ENCODE measurements at regions not wholly inside any gene's neighbourhood (a gene's known extent, or its start where the extent isn't known, plus 50 kb on each side); places are given as distances from the start of the nearest gene placed in this dataset.

DNA sequence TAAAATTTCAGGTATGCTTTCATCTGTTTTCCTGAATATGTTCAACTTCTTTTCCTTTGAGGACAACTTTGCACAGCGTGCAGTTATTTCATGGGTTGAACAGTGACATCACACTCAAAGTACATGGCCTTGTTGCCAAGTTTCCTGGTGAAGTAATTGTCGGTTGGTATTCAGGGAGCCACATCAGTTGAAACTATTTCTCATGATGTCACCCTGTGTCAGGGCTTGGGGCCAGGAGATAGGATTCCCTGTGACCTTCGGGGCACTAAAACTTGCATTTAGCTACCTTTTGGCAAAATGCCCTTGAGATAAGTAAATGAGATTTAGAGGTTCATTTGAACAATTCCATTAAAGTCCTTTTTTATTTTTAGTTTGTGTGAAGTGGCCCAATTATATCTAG, 383.9 kb downstream of the SH3GL2 start:
- TF ChIP-seq, protein P1, sequence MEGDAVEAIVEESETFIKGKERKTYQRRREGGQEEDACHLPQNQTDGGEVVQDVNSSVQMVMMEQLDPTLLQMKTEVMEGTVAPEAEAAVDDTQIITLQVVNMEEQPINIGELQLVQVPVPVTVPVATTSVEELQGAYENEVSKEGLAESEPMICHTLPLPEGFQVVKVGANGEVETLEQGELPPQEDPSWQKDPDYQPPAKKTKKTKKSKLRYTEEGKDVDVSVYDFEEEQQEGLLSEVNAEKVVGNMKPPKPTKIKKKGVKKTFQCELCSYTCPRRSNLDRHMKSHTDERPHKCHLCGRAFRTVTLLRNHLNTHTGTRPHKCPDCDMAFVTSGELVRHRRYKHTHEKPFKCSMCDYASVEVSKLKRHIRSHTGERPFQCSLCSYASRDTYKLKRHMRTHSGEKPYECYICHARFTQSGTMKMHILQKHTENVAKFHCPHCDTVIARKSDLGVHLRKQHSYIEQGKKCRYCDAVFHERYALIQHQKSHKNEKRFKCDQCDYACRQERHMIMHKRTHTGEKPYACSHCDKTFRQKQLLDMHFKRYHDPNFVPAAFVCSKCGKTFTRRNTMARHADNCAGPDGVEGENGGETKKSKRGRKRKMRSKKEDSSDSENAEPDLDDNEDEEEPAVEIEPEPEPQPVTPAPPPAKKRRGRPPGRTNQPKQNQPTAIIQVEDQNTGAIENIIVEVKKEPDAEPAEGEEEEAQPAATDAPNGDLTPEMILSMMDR (IDR thresholded peaks at IDR 0.05 in 4 of 5, conservative IDR thresholded peaks at IDR 0.05 in 1 of 5) = no peak
- no peak for TF ChIP-seq POLR2A (IDR thresholded peaks at IDR 0.05)
